GM19452 (cell line): ENCODE measurements at regions not wholly inside any gene's neighbourhood (a gene's known extent, or its start where the extent isn't known, plus 50 kb on each side); places are given as distances from the start of the nearest gene placed in this dataset.
"Not testable (repeated sequence)": the region's sequence is repeated elsewhere in the genome, so short reads cannot be mapped to it uniquely, and the experiment has no call there.

ENCODE experiments used
- ATAC-seq: cut with Tn5 transposase; IDR thresholded peaks from one replicate; pipeline ENCODE4 v1.9.1; 2021; ENCODE audit not compliant: unreplicated experiment

GRCh38 chr5:33138145-33138544 is 302.6 kb upstream of the TARS1 start:
- not testable (repeated sequence) for ATAC-seq

DNA sequence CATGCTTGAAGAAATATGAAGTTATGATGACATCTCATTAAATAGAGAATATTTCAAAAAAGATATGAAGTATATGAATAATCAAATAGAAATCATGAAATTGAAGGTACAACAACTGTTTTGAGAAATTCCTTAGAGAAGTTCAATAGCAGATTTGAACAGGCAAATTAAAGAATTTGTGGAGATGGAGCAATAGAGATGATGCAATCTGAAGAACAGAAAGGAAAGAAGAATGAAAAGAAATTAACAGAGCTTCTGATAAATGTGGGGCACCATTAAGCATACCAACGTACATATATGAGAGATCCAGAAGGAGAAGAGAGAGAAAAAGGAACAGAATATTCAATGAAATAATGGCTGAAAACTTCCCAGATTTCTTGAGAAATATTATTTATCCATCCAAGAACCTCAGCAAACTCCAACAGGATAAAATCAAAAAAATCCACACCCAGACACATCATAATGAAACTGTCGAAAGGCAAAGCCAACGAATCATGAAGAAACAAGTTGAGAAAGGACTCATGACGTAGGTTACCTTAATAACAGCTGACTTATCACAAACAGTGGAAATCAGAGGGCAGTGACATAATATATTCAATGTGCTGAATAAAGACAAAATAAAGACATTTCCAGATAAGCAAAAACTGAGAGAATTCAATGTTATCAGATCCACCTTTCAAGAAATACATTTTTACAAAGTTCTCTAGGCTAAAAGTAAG is 297.2 kb upstream of the TARS1 start:
- ATAC-seq, result no peak

- no peak for ATAC-seq
Measured at GRCh38 chr5:33146881-33147280, 293.9 kb upstream of the TARS1 start.

GRCh38 chr5:33148076-33148513 is 292.7 kb upstream of the TARS1 start:
- ATAC-seq, result no peak

GRCh38 chr5:33153372-33153771 is 287.4 kb upstream of the TARS1 start:
- no peak for ATAC-seq

DNA sequence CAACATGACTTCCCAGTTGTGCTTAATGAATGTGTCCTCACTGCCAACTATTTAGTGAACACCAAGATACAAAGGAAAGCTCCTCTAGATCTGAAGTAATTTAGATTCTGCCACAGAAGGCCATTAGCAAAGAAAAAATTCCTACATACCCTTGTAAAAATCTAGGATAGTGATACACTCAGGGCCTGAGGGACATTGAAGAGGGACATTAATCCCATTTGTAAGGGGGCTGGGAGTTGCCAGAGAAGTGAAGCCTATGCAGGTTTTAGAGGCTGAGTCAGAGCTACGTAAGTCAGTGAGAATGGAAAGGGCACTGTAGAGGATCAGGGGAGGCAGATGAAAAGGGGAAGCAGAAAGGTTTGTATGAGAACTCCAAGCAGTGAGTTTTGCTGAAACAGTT is 286.9 kb upstream of the TARS1 start:
- no peak for ATAC-seq

DNA sequence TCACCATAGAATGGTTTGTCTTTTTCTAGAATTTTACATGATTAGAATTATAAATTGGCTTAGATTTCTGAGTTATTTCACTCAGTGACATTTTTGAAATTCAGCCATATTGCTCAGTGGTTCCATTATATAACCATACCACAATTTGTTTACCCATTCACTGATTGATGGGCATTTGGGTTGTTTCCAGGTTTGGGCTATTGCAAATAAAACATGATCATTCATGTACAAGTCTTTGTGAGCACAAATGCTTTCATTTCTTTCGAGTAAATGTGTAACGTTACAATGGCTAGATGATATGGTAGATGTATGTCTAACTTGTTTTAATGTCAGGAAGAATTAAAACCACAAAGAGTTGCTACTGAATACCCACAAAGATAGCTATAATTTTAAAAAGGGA is 279.9 kb upstream of the TARS1 start:
- no peak for ATAC-seq

- no peak for ATAC-seq
Measured at GRCh38 chr5:33161421-33161820, 279.3 kb upstream of the TARS1 start.

DNA sequence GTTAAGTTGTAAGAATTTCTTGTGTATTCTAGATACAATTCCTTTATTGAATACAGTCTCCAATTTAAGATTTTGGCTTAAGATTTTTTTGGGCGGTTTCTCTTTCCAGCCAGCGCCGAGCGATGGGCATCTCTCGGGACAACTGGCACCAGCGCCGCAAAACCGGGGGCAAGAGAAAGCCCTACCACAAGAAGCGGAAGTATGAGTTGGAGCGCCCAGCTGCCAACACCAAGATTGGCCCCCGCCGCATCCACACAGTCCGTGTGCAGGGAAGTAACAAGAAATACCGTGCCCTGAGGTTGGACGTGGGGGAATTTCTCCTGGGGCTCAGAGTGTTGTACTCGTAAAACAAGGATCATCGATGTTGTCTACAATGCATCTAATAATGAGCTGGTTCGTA is 278.7 kb upstream of the TARS1 start:
- ATAC-seq, result no peak

DNA sequence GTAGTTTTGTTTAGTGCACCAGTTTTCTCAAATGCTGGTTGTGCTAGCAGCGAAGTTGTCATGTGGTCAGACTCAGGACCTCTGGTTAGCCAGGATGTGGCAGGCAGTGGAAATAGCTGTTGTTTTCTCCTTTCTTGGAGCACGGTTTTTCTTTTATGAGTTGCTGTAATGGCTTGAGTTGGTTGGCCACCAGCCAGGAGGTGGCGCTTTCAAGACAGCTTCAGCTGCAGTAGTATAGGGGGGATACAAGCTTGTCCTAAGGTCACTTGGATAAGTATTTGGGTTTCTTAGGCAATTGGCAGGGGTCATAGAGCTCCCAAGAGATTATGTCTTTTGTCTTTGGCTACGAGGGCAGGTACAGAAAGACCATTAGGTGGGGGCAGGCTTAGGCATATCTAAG is 274.2 kb upstream of the TARS1 start:
- ATAC-seq, result no peak

- no peak for ATAC-seq
Measured at GRCh38 chr5:33166948-33167347, 273.8 kb upstream of the TARS1 start.

- no peak for ATAC-seq
Measured at GRCh38 chr5:33167541-33167940, 273.2 kb upstream of the TARS1 start.

GRCh38 chr5:33170411-33170810 is 270.4 kb upstream of the TARS1 start:
- ATAC-seq, result no peak

- no peak for ATAC-seq
Measured at GRCh38 chr5:33174383-33174782, 266.4 kb upstream of the TARS1 start.

GRCh38 chr5:33179301-33179700 is 261.5 kb upstream of the TARS1 start:
- ATAC-seq, result no peak

- no peak for ATAC-seq
Measured at GRCh38 chr5:33180900-33181299, 259.9 kb upstream of the TARS1 start.

- ATAC-seq, result no peak
Measured at GRCh38 chr5:33182986-33183385, 257.8 kb upstream of the TARS1 start.

DNA sequence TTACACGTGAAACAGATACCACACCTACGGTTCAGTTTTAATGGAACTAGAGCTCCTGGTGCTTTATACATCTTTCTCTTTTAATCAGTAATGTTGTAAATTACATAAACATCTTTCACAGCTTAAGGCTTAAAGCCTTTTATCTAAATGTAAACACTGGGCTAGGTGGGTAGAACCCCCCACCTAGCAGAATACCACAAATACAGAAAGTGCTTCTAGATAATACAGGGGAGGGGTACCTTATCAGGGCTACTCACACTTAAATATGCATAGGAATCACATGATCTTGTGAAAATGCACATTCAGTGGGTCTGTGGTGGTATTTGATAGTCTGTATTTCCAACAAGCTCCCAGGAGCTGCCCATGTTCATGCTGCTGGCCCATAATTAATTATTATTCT is 256.4 kb upstream of the TARS1 start:
- ATAC-seq, result no peak

GRCh38 chr5:33188089-33188488 is 252.7 kb upstream of the TARS1 start:
- ATAC-seq, result no peak

DNA sequence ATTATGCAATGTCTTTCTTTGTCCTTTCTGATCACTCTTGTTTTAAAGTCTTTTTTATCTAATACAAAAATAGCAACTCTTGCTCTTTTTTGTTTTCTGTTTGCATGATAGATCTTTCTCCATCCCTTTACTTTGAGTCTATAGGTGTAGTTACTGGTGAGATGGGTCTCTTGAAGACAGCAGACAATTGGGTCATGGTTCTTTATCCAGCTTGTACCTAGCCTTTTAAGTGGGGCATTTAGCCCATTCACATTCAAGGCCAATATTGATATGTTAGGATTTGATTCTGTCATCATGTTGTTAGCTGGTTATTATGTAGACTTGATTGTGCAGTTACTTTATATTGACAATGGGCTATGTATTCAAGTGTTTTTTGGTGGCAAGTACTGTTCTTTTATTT is 245.9 kb upstream of the TARS1 start:
- no peak for ATAC-seq

GRCh38 chr5:33195431-33196165 is 245.2 kb upstream of the TARS1 start:
- no peak for ATAC-seq

DNA sequence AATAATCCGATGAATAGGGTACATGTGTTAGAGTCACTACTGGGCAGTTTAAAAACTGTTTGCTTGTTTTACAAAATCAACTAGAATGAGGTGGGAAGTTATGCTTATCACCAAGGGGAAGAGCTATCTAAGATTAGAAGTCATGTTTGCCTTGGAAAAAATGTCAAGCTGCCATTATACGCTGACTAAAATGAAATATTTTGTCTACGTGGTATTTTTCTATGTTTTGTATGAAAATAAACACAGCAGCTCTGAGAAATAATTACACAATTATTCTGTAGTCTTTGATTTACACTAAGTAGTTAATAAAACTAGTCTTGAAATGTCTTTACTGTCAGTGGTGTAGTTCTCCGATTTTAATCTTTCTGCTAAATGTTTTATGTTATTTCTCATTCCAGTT is 241.9 kb upstream of the TARS1 start:
- ATAC-seq, result no peak

DNA sequence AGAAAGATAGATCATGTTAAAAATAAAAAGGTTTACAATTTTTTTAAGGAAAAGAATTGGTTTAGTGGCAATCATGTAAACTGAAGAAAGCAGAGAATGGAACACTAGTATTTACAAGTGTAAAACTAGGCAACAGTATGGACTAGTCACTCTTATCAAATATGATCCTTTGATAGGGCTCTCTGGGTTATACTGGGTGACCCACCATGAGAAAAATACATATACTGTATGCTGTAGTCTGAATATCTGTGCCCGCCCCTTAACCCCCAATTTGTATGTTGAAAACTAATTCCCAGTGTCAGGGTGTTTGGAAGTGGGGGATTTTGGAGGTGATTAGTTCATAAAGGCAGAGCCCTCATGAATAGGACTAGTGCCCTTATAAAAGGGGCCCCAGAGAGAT is 236.8 kb upstream of the TARS1 start:
- no peak for ATAC-seq
